ENCODE measurements at regions not wholly inside any gene's neighbourhood (a gene's known extent, or its start where the extent isn't known, plus 50 kb on each side); places are given as distances from the start of the nearest gene placed in this dataset.

DNA sequence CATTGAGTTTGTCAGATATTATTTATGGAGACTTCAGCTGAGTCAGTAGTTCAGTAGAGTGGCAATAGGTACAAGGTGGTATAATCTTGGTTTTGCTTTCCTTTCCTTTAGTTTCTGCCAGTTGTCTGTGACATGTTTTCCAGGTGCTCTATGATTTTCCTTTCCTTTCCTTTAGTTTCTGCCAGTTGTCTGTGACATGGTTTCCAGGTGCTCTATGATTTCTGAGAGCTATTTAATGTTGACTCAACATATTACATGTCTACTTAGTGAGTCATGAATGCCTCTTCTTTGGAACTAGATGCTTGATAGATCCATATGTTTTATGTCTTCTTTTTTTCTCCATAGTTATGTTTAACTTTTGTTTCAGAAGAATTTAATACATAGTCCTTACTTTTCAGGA is 186.4 kb upstream of the DEFB112 start:
- no peak for DNase-seq
- intact Hi-C loops (cut with DNase I): no loop called here
- H3K9me3 ChIP-seq: no peaks in the 10 kb centered on the region

DNA sequence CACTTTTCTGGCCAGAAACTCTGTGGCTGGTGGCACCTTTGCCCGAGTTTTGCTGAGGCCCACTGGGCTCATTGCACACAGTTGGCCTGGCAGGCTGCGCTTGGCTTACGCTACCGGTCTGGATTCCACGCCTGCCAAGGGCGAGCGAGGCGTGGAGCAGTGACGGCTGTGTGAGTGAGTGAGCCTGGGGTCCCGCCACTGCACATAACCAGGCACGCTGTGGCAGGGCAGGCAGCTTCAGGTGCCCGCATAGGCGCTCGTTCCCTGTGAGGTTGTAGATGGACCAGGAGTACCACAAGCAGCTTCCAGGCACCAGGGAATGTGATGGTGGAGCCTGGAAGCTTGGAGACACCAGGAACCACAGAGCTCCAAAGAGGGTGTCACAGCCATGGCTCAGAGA is 190.1 kb upstream of the DEFB112 start:
- no peak overlapping the region for H3K4me3 ChIP-seq
- H3K36me3 ChIP-seq: no peaks in the 10 kb centered on the region
- TF ChIP-seq POLR2AphosphoS5 (IDR thresholded peaks at IDR 0.05) (no peak), POLR2A (IDR thresholded peaks at IDR 0.05) (no peak), EP300 (IDR thresholded peaks at IDR 0.05) (no peak)
- TF ChIP-seq, protein P1, sequence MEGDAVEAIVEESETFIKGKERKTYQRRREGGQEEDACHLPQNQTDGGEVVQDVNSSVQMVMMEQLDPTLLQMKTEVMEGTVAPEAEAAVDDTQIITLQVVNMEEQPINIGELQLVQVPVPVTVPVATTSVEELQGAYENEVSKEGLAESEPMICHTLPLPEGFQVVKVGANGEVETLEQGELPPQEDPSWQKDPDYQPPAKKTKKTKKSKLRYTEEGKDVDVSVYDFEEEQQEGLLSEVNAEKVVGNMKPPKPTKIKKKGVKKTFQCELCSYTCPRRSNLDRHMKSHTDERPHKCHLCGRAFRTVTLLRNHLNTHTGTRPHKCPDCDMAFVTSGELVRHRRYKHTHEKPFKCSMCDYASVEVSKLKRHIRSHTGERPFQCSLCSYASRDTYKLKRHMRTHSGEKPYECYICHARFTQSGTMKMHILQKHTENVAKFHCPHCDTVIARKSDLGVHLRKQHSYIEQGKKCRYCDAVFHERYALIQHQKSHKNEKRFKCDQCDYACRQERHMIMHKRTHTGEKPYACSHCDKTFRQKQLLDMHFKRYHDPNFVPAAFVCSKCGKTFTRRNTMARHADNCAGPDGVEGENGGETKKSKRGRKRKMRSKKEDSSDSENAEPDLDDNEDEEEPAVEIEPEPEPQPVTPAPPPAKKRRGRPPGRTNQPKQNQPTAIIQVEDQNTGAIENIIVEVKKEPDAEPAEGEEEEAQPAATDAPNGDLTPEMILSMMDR (IDR thresholded peaks at IDR 0.05): no peak
- no peaks in the 10 kb centered on the region for H3K27me3 ChIP-seq
- no peak overlapping the region for H3K27ac ChIP-seq
- intact Hi-C loops (cut with DNase I): no loop called here
- H3K9me3 ChIP-seq: no peaks in the 10 kb centered on the region
- no peak for DNase-seq
- no peaks in the 10 kb centered on the region for H3K4me1 ChIP-seq
- 93 to 95% methylated on average over 14 of the region's 14 CpGs for WGBS, 2 donors

More for the DNA sequence above, 186.4 kb upstream of the DEFB112 start:
- TF ChIP-seq POLR2A (IDR thresholded peaks at IDR 0.05) (no peak), POLR2AphosphoS5 (IDR thresholded peaks at IDR 0.05) (no peak), EP300 (IDR thresholded peaks at IDR 0.05) (no peak)
- TF ChIP-seq, protein P1 (IDR thresholded peaks at IDR 0.05): no peak
- H3K27me3 ChIP-seq: no peaks in the 10 kb centered on the region
- no peaks in the 10 kb centered on the region for H3K36me3 ChIP-seq
- no peak overlapping the region for H3K4me3 ChIP-seq
- no peaks in the 10 kb centered on the region for H3K4me1 ChIP-seq
- no peak overlapping the region for H3K27ac ChIP-seq

DNA sequence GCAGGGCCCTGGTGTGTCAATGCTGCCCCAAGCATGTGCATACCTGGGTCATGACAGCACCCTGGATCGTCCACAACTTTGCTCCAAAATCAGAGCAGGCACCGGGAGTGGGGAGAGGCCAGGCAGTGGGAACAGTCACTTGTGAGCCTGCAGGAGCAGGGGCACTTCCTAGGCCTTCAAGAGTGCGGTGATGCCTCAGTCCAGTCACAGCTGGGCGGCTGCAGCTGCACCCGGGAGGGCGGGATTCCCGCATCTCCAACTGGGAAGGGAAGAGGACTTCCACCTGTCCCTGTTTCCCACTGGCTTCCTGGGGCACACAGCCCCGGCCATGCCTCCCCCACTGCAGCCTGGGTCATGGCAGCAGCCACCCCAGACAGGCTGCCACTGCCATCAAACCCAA is 191.3 kb upstream of the DEFB112 start:
- intact Hi-C loops (cut with DNase I): no loop called here
- DNase-seq: no peak
- TF ChIP-seq POLR2AphosphoS5 (IDR thresholded peaks at IDR 0.05) (no peak), EP300 (IDR thresholded peaks at IDR 0.05) (no peak), POLR2A (IDR thresholded peaks at IDR 0.05) (no peak)
- TF ChIP-seq, protein P1 (IDR thresholded peaks at IDR 0.05): no peak
- H3K4me3 ChIP-seq: no peak overlapping the region
- no peaks in the 10 kb centered on the region for H3K9me3 ChIP-seq
- no peaks in the 10 kb centered on the region for H3K36me3 ChIP-seq
- WGBS, 2 donors: 85 to 90% methylated on average over 8 of the region's 8 CpGs
- no peaks in the 10 kb centered on the region for H3K27me3 ChIP-seq
- H3K4me1 ChIP-seq: no peaks in the 10 kb centered on the region
- H3K27ac ChIP-seq: no peak overlapping the region

- intact Hi-C loops (cut with DNase I): no loop called here
- Histone ChIP-seq H3K27ac (no peak overlapping the region), H3K36me3 (no peaks in the 10 kb centered on the region), H3K4me1 (no peaks in the 10 kb centered on the region), H3K27me3 (no peaks in the 10 kb centered on the region), H3K4me3 (no peak overlapping the region), H3K9me3 (peaks cover 0 to 5% (median 0%) of the 10 kb centered on the region in 4 donors)
- 68 to 70% methylated on average over 2 of the region's 2 CpGs for WGBS, 2 donors
- DNase-seq: no peak
- TF ChIP-seq POLR2AphosphoS5 (IDR thresholded peaks at IDR 0.05) (no peak), EP300 (IDR thresholded peaks at IDR 0.05) (no peak), POLR2A (IDR thresholded peaks at IDR 0.05) (no peak)
Measured at GRCh38 chr6:50249493-50249892, 199.8 kb upstream of the DEFB112 start.

GRCh38 chr6:50257322-50257721 is 207.6 kb upstream of the DEFB112 start:
- no peak for DNase-seq
- 88 to 100% methylated on average over 1 of the region's 1 CpG for WGBS, 2 donors
- intact Hi-C loops (cut with DNase I): no loop called here
- TF ChIP-seq EP300 (IDR thresholded peaks at IDR 0.05) (no peak), POLR2AphosphoS5 (IDR thresholded peaks at IDR 0.05) (no peak), POLR2A (IDR thresholded peaks at IDR 0.05) (no peak)
- TF ChIP-seq, protein P1 (IDR thresholded peaks at IDR 0.05): no peak
- H3K4me1 ChIP-seq: no peaks in the 10 kb centered on the region
- no peak overlapping the region for H3K27ac ChIP-seq
- no peaks in the 10 kb centered on the region for H3K36me3 ChIP-seq
- peaks cover 0 to 5% (median 0%) of the 10 kb centered on the region in 4 donors for H3K9me3 ChIP-seq
- H3K4me3 ChIP-seq: no peak overlapping the region
- H3K27me3 ChIP-seq: no peaks in the 10 kb centered on the region

Data from sigmoid colon (tissue), 6 donors.